GM19455 (cell line): ENCODE measurements at regions not wholly inside any gene's neighbourhood (a gene's known extent, or its start where the extent isn't known, plus 50 kb on each side); places are given as distances from the start of the nearest gene placed in this dataset.

Experiments
- ATAC-seq: cut with Tn5 transposase; IDR thresholded peaks from one replicate; pipeline ENCODE4 v1.9.1; 2021; ENCODE audit not compliant: unreplicated experiment

DNA sequence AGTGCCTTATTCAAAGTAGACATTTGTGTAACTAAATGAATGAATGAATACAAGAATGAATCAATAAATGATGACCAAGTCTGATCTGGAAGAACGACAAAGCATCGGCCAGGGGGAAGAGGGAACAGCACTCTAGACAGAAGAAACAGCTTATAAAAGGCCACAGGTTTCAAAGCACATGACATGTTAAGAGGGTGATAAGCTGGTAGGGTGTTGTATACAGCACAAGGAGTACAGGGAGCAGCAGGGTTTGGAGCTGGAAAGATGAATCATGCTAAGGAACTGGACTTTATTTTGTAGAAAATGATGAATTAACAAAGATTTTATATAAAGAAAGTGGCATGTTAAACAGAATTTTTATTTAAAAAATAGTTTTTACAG lies 302.5 kb downstream of the NUAK1 start:
- ATAC-seq, result no peak

DNA sequence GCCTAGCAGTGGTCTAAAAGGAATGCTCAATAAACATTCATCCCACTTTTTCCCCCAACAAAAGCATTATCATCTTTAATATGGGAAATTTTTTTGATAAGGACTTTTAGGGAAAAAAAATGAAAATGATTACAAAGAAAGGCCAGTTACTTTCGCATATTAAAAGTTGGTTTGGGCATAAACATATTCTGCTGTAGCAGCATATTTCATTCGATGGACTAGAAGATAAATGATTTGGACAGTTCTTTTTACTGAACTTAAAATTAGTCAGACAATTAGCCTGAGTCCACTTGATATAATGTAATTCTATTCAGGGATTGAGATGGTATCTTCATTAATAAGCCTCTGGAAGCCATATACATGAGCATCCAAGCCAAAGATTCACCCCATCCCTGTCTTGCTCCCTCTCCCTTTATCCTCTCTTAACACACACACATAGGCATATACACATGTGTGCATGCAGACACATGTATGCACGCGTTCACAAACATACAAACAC lies 299.1 kb downstream of the NUAK1 start:
- ATAC-seq, result no peak

DNA sequence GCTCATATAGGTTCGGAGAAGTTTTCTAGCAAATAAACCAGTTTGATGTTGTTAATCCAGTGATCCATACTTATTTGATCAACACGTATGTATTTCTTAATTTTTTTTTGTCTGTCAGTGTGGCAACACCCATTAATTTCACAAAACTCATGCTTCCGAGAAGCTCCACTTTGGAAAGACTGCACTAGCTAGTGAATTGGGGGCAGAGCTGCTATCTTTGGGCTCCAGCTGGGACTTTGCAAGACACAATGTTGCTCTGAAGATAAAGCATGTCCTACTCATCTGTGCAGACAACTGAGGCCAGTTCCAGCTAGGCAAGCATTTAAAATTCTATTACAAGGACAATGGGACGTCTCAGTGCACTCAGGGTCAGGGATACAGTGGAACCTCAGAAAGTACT lies 298.4 kb downstream of the NUAK1 start:
- ATAC-seq, result no peak

DNA sequence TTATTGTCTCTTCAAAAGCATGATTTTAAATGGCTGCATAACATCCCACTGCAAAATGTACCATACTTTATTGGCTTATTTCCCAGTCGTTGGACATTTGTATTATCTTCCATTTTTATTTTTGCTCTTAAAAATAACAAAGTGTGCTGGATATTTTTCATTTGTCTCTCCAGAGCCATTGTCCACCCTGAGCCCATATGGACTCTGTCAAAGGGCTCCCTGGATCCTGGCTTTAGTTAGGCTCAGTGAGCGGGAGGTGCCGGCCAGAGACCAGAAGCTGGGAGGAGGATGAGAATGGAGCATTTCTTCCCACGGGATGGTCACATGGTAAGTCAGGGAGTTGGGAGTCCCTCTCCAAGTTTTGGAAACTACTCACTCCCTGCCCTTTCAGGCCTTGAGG lies 296.9 kb downstream of the NUAK1 start:
- ATAC-seq, result no peak

DNA sequence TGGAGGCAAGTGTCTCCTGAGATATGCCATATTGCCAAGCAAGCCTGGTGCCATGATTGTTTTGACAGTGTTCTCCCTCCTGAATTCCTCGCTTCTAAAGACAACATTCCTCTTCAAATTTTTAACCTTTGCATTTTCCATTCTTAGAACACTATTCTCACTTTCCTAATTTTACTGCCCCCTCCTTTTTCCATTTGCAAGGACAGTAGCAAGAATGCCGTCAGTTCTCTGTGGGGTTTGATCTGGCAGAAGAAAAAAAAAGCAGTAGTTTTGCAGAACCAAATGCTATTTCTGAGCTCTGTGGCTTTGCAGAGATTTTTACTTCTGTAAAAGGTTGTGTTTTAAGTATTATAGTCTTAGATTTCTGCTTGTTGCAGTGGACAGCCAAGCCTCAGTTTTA lies 295.2 kb downstream of the NUAK1 start:
- ATAC-seq, result no peak

DNA sequence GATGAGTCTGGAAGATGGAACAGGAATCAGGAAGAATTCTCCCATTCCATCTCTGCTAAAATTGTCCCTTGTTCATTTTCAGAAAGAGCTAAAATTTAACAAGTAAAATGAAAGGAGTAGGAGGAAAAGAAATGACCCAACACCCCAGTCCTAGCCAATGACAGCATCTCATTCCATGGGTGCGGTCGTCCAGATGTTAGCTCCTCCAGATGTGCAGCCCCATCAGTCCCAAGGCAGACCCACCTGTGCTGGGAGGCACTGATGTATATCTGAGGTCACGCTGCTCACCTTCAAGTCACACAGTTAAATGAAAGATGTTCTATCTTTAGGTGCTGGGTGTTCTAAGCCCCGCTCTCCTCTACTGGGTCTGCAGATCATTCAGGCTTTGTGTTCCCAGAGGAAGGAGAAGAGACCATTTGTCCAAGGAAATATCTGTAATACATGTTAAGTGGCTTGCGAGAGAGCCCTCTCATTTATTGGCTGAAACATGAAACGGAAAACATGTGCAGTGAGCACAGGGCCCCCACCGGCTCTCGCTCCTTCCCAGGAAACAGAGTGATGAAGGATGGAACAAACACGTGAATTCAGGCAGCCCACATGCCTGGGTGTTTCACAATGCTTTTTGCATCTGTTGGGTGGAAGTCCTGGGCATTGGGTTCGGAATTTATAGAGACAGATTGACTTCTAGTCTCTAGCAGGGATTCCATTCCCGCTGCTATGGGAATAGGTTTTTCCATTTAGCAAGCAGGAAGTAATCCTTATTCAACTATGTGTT lies 294.6 kb downstream of the NUAK1 start:
- ATAC-seq, result no peak

DNA sequence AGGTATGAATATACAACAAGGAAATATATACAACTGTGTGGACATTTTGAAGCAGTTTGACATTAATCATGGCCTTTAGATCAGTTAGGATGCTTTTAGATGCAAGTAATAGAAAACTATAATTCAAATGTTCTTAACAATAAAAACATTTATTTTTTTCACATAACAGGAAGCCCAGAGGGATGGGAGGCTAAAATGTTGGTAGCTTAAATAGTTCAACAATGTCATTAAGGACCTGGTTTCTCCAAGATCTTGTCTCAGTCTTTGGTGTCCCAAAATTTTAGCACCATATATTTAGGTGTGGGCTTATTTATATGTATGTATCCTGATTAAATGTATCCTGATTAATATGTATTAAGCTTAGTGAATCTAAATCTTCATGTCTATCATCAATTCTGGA lies 292.4 kb downstream of the NUAK1 start:
- ATAC-seq, result no peak

DNA sequence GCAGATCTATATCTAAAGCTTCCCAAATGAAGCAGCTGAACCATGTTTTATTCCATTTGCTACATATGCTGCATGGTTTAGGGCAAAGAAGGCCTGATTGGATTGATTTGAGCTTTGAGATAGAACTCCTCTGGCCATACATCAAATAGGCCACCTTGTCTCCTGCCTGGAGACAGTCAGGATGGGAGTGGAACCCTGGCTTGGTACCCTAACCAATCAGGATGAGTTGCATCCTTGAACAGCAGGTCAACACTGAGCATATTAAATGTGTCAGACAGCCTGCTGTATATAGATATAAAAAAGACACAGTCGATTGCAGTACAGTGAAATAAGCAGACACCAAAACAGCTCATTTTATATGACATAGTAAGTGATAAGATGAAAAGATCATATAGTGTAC lies 291.7 kb downstream of the NUAK1 start:
- ATAC-seq, result no peak

DNA sequence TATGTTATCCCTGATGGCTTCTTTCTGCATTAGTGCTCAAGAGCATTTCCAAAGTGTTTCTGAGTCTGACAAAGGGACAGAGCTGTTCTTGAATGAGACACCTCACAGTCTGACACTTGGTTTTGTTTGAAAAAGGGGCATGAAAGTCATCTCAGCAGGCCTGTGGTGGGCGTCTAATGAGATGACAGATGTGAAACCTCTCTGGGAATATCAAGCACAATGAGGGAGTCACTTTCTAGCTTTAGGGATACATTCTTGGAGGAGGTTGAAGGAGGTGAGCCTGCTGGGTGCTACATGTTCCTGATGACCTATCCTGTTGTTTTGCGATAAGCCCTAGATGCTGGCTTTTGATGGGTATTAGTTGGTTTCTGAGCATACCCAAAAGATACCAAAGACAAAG lies 290.5 kb downstream of the NUAK1 start:
- no peak for ATAC-seq

DNA sequence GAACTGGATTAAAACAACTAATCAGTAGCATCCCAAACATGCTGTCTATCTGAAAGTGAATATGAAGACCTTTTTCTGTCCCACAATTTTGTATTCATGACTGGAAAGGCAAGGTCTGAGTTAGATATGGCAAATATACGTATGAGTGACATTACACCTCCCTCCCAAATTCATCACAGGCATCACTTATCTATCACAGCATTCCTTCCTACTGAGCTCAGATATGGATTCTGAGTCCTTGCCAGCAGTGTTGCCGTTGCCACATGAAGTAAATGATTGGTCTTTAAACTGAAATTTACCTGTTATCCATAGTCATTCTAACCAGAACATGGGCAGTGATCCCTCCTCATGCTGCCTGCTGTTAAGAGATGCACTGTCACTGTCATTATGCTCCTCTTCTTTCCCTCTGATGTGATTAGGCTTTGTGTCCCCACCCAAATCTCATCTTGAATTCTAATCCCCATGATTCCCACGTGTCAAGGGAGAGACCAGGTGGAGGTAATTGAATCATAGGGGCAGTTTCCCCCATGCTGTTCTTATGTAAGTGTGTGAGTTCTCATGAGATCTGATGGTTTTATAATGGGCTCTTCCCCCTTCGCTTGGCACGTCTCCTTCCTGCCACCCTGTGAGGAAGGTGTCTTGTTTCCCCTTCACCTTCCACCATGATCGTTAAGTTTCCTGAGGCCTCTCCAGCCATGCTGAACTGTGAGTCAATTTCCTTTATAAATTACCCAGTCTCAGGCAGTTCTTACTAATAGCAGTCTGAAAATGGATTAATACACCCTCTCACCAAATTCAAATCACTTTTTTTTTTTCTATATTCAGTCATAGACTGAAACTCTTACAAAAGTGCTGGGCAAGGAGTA lies 288.4 kb downstream of the NUAK1 start:
- no peak for ATAC-seq

DNA sequence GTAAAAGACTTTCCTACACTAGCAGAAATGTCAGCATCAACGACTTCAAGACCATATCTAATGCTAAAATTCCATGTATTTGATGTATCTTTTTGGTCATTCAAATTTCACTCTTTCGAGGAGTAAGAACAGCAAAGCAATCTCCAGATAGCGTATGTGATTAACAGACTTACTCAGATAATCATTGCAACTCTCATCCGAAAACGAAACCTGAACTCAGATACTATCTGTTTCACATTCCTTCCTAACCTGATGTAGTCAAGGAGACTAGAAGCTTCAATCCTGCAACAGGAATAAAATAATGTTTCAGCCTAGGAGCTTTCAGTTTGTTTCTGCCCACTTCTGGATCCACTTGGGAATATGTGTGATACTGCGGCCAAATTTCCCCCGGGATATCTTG lies 286.3 kb downstream of the NUAK1 start:
- no peak for ATAC-seq

DNA sequence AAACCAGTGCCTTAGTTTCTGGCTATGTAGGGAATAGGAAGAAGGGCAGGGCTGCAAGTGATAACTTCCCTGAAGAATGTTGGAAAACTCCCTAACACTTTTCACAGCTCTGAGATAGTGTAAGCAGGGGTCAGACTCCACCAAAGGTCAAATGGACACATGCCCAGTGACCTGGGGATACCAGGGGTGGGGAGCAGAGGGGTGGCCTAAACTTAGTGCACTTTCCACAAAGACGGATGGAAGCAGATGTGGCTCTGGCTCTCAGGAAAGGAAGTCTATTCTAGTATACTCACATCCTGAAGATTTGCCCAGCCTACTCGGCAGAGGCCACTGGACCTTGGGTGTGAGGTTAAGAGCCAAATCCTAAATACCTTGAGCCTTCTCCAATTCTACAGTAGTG lies 285.8 kb downstream of the NUAK1 start:
- ATAC-seq, result no peak

DNA sequence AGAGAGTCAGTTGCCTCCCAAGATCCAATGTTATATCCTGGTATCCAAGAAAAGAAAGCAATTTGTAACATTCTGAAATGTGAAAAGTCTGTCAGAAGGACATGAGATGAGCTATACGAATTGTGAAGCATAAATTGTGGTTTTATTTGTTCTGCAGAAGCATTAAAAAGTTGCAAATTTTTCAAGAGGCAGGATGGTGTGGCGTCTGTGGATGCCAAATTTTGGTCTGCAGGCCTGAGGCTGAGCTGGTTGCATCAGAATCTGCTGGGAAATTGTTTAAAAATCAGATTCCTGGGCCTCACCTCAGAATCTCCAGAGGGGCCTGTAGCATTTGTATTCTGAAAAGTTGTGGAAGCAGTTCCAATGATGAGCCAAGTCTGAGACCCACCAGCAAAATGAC lies 284.7 kb downstream of the NUAK1 start:
- no peak for ATAC-seq

DNA sequence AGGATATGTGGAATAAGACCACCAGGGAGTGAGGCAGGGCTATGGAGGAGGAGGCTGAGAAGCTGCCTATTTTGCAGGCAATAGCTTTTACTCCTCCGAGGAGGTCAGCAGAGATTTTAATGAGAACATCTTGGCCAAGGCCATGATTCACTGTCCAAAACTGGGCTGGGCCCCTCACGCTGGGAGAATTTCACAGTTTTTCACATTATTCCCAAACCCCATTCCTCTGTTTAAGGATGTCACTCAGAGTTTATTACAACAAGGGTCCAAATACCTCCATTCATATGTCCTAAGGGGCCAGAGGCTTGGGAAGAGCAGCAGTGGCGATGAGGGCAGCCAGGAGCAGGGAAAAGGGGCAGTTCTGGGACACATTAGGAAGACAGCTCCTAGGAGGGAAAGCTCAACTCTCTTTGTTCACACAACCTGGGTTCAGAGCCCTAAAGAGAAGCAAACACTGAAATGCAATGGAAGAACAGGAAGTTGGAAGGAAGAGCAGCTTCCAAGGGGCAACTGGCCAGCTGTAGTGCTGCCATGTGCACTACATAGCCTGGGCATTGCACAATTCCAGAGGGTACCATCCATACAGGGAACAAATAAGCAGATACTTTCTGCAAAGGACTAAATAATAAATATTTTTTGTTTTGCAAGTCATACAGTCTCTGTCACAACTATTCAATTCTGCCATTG lies 283.2 kb downstream of the NUAK1 start:
- no peak for ATAC-seq

DNA sequence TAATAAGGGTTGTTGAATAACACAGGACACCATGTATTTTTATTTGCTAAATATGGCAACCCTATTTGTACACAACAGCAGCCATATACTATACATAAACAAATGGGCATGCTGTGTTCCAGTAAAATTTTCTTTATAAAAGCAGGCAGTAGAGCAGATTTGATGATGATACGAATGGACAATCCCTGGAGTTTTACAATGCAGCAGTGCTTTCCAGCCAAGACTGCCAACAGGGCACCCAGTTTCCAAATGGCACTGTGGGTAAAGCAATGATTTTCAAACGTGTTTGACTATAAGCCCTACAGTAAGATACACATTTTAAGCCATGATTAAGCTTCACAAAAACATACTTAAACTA lies 282.7 kb downstream of the NUAK1 start:
- ATAC-seq, result no peak

DNA sequence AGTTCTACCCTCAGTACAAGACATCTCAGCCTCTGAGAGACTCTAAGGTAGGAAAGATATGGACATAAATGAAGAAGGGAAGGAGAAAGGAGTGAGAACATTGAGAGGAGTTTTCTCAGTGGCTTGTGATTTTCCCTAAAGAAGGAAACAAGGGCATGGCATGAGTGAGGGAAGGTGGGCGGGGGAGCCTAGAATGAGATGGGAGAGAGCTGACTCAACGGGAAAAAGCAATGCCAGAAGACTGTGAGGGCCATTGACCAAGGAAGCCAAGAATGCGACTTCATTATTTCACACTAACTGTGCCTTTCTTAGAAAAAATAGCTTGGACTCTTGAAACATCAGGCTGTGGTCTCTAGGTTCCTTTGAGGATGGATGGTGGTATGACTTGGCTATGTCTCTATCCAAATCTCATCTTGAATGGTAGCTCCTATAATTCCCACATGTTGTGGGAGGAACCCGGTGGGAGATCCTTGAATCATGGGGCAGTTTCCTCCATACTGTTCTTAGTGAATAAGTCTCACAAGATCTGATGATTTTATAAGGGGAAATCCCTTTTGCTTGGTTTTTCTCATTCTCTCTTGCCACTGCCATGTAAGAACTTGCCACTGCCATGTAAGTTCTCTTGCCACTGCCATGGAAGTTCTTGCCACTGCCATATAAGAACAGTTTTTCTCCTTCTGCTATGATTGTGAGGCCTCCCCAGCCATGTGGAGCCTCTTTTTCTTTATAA lies 279.6 kb downstream of the NUAK1 start:
- ATAC-seq, result no peak

DNA sequence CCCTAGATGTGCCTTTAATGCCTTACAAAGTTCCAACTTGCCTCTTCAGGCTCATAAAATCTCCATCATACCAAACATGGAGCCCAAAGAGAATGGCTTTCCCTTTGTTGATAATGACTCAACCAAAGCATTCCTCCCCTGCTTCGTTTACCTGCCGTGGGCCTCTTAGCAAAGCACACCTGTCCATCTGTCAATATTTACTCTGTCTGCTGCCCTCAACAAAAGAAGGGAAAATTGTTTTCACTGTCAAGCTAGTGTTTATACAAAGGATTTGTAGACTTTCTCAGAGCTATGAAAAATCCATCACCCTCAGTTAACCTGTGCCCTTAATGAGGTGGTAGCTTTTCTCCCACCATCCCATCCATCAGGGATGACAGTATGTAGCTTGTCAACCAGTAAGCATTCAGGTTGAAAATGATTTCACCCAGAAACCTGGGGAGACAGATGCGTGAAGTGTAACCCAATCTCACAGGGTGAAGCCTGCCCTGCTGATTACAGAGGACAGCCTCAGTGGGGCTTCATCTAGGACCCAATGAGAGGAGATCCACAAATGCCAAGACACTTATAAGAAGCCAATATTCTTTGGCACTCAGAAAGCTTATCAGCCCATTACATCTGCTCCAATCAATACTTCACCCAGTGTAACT lies 278.1 kb downstream of the NUAK1 start:
- no peak for ATAC-seq

DNA sequence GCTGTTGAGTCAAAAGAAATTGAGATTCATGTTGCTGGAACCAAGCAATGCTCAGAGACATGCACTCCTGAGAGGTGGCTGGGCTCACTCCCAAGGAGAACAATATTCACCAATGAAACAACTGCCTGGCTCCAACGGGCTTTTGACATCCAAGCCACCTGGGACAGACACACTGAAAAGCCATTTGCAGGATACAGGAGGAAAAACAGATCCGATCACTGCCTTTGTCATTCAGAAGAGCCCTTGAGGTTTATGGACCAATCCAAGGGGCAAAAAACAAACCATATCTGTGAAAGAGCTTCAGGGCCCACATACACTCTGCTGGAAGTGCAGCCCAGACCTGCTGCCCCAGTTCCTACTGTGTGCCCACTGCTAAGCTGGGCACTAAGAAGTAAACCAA lies 277.5 kb downstream of the NUAK1 start:
- no peak for ATAC-seq

DNA sequence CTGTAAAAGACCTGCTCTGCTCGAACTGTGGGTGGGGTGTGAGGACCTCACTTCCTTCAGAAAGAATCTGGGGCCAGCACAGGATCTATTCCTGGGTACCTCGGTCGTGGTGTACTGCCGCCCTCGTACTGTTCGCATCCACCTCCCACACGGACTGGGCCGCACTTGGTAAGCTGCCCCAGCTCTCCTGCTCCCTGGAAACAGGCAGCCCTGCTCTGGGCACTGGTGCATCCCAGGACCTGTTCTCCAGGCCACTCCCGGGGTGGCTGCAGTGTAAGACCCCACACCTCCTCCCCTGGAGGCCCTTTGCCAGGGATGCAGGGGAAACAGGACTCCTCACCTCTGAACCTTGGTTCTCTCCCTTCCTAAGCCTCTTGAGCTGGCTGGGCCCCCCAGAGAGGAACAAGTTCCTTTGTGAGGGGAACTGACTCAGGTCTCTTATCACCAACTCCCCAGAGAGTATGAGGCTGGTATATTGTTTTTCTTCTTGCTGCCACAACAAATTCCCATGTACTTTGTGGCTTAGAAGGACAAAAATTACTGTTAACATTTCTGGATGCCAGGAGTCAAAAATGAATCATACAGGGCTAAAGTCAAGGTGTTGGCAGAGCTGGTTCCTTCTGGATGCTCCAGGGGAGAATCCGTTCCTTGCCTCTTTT lies 276.5 kb downstream of the NUAK1 start:
- no peak for ATAC-seq

DNA sequence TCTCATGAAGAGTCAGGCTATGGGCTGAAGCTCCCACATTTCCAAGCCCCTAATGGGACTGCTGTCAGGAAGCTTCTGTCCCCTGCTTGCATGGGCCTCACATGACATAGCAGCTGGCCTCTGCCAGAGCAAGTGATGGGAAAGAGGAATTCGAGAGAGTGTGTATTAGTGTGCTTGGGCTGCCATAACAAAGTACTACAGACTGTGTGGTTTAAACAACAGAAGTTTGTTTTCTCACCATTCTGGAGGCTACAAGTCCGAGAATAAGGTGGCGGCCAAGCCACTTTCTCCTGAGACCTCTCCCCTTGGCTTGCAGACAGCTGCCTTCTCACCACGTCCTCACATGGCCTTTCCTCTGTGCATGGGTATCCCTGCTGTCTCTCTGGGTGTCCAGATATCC lies 274.4 kb downstream of the NUAK1 start:
- no peak for ATAC-seq
